ENCODE measurements at regions not wholly inside any gene's neighbourhood (a gene's known extent, or its start where the extent isn't known, plus 50 kb on each side); places are given as distances from the start of the nearest gene placed in this dataset.

- ChIA-PET CTCF (no interaction called here), SMC1A (ENCODE audit: uncharacterized antibody, unreplicated experiment) (no interaction called here), RAD21 (ENCODE audit: unreplicated experiment) (no interaction called here), POLR2A (no interaction called here)
- no peak overlapping the region for H3K27ac ChIP-seq (ENCODE audit: control insufficient read depth, insufficient read depth)
- no TSS peak for BruUV-seq (replicated peaks)
- H3K4me1 ChIP-seq (ENCODE audit: control insufficient read depth, insufficient read depth, low read length) = no peaks in the 10 kb centered on the region
- DNase-seq (ENCODE audit: low read depth, low spot score) (no peak), FAIRE-seq (no peak), ATAC-seq (no peak)
- H3K4me2 ChIP-seq (ENCODE audit: control insufficient read depth, insufficient read depth) = no peak overlapping the region
- no peaks in the 10 kb centered on the region for H3K36me3 ChIP-seq (ENCODE audit: control insufficient read depth in 2 of 2, insufficient read depth in 2 of 2, low read length in 1 of 2)
- intact Hi-C loops (cut with micrococcal nuclease; ENCODE audit: unreplicated experiment) = no loop called here
- 21% methylated on average over 4 of the region's 4 CpGs for WGBS (ENCODE audit: insufficient coverage, insufficient replicate concordance, low lambda C conversion rate, missing lambda C conversion rate)
- no peak for TF ChIP-seq CREM (IDR thresholded peaks at IDR 0.05; ENCODE audit: low read depth)
- TF ChIP-seq HCFC1 (IDR thresholded peaks at IDR 0.05; ENCODE audit: low read length) = no peak
- no peak for TF ChIP-seq MYB (IDR thresholded peaks at IDR 0.05; ENCODE audit: borderline replicate concordance, low read depth, low read length)
- no peak for TF ChIP-seq SPI1 (IDR thresholded peaks at IDR 0.05; ENCODE audit: borderline replicate concordance, insufficient read depth, low read depth, low read length)
- TF ChIP-seq NBN (IDR thresholded peaks at IDR 0.05) = no peak
- TF ChIP-seq SIN3A (IDR thresholded peaks at IDR 0.05; ENCODE audit: low read depth, low read length) = no peak
- no peak for TF ChIP-seq ZZZ3 (IDR thresholded peaks at IDR 0.05; ENCODE audit: control insufficient read depth, insufficient read length, low read depth)
- TF ChIP-seq, protein P1, sequence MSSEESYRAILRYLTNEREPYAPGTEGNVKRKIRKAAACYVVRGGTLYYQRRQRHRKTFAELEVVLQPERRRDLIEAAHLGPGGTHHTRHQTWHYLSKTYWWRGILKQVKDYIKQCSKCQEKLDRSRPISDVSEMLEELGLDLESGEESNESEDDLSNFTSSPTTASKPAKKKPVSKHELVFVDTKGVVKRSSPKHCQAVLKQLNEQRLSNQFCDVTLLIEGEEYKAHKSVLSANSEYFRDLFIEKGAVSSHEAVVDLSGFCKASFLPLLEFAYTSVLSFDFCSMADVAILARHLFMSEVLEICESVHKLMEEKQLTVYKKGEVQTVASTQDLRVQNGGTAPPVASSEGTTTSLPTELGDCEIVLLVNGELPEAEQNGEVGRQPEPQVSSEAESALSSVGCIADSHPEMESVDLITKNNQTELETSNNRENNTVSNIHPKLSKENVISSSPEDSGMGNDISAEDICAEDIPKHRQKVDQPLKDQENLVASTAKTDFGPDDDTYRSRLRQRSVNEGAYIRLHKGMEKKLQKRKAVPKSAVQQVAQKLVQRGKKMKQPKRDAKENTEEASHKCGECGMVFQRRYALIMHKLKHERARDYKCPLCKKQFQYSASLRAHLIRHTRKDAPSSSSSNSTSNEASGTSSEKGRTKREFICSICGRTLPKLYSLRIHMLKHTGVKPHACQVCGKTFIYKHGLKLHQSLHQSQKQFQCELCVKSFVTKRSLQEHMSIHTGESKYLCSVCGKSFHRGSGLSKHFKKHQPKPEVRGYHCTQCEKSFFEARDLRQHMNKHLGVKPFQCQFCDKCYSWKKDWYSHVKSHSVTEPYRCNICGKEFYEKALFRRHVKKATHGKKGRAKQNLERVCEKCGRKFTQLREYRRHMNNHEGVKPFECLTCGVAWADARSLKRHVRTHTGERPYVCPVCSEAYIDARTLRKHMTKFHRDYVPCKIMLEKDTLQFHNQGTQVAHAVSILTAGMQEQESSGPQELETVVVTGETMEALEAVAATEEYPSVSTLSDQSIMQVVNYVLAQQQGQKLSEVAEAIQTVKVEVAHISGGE (CRISPR knock-in tag; IDR thresholded peaks at IDR 0.05) = no peak
- TF ChIP-seq HSF1 (IDR thresholded peaks at IDR 0.05; ENCODE audit: low read depth, low read length) = no peak
- TF ChIP-seq ZNF384 (IDR thresholded peaks at IDR 0.05; ENCODE audit: borderline replicate concordance, low read depth, low read length) = no peak
- TF ChIP-seq SP1 (IDR thresholded peaks at IDR 0.05; ENCODE audit: low read depth, low read length) = no peak
- no peak for TF ChIP-seq MEF2A (IDR thresholded peaks at IDR 0.05; ENCODE audit: insufficient read depth, low read depth, low read length)
- no peak for TF ChIP-seq CBX5 (IDR thresholded peaks at IDR 0.05; ENCODE audit: low read depth)
- TF ChIP-seq CBFB (IDR thresholded peaks at IDR 0.05; ENCODE audit: low read depth) = no peak
- TF ChIP-seq RAD21 (IDR thresholded peaks at IDR 0.05; ENCODE audit: insufficient read depth, low read depth, low read length) = no peak
- no peak for TF ChIP-seq SRF (IDR thresholded peaks at IDR 0.05; ENCODE audit: low read depth in 2 of 2, low read length in 2 of 2)
- no peak for TF ChIP-seq HDAC6 (IDR thresholded peaks at IDR 0.05; ENCODE audit: unreplicated experiment)
- TF ChIP-seq CHD2 (IDR thresholded peaks at IDR 0.05; ENCODE audit: borderline replicate concordance, low read depth, low read length) = no peak
- no peaks in the 10 kb centered on the region for H4K20me1 ChIP-seq (ENCODE audit: control insufficient read depth, insufficient read depth)
- in situ Hi-C loops (cut with MboI) = no loop called here
- H2AFZ ChIP-seq (ENCODE audit: control insufficient read depth, low read depth, low read length) = no peak overlapping the region
- H3K9ac ChIP-seq (ENCODE audit: control insufficient read depth, insufficient read depth, low read length) = no peak overlapping the region
- H3K9me3 ChIP-seq (replicated peaks; ENCODE audit: control insufficient read depth, insufficient read depth, low read length) = no peaks in the 10 kb centered on the region
- H3K4me3 ChIP-seq = no peak overlapping the region
- no peaks in the 10 kb centered on the region for H3K79me2 ChIP-seq (ENCODE audit: control insufficient read depth, insufficient read depth, low read length)
- no peaks in the 10 kb centered on the region for H3K27me3 ChIP-seq (replicated peaks in 1 of 2; ENCODE audit: control insufficient read depth in 2 of 2, insufficient read depth in 2 of 2, low read length in 1 of 2)
Observed at GRCh38 chr6:49333345-49334125, 129.5 kb downstream of the MMUT start.

Measured in GM12878 (cell line).